Activated CD4-positive, alpha-beta T cell treated with anti-CD3 and anti-CD28 coated beads, Interleukin-2, amount 10 ng/mL, durations not matched to agents 7 days and 5 days (primary cell): ENCODE measurements at regions not wholly inside any gene's neighbourhood (a gene's known extent, or its start where the extent isn't known, plus 50 kb on each side); places are given as distances from the start of the nearest gene placed in this dataset.

Experiments
- CTCF ChIA-PET: fragments of 350-600 bp; sonication (Branson Sonifier 250); formaldehyde crosslinking; loops from one replicate; lab custom pipeline; 2021; ENCODE audit warnings: antibody characterized with exemption; lab: Charles Lee
- POLR2A ChIA-PET: fragments of 350-600 bp; sonication (Branson Sonifier 250); formaldehyde crosslinking; loops from one replicate; lab custom pipeline; 2021; ENCODE audit warnings: antibody characterized with exemption; lab: Charles Lee
- DNase-seq: peaks from one replicate; pipeline ENCODE4 v3.0.0-alpha.2; 2020
- H3K27ac Mint-ChIP-seq: one replicate; pipeline ENCODE4 v1.8.0; 2021; ENCODE audit warnings: mild to moderate bottlenecking, moderate library complexity, mixed read lengths
- H3K27me3 Mint-ChIP-seq: one replicate; pipeline ENCODE4 v1.8.0; 2021; ENCODE audit warnings: mixed read lengths
- H3K36me3 Mint-ChIP-seq: one replicate; pipeline ENCODE4 v1.8.0; 2021; ENCODE audit warnings: low read depth, mixed read lengths
- H3K4me1 Mint-ChIP-seq: one replicate; pipeline ENCODE4 v1.8.0; 2021; ENCODE audit warnings: mixed read lengths
- H3K4me3 Mint-ChIP-seq: one replicate; pipeline ENCODE4 v1.8.0; 2021; ENCODE audit warnings: mild to moderate bottlenecking, moderate library complexity, mixed read lengths
- H3K9me3 Mint-ChIP-seq: one replicate; pipeline ENCODE4 v1.8.0; 2021; ENCODE audit warnings: mixed read lengths

DNA sequence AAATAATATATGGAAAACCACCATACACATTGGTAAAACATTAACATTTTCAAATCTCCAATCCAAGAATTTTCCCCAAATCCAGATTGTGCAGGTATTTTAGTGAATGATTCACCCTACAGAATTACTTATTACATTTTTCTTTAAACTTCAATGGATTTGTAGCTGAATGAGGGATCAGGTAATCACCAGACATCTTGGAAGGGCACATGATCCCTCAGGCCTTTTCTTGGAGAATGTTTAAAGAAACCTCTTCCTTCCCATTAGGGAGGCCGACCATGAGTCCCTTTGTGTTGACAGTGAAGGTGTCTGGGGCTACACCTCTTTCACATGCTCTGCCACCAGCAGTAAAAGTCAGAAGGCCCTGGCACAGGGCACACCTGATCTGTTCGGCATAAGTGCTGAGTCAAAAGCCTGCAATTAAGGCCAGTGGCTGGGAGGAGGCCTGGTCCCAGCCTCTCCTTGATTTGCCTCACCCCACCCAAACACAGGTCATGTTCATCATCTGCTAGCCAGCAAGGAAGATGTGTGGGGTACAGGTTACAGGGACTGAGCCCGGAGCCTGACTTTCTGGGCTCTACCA lies 207.7 kb downstream of the SNX10 start:
- CTCF ChIA-PET: no interaction called here
- no peaks in the 10 kb centered on the region for H3K9me3 Mint-ChIP-seq
- POLR2A ChIA-PET: no interaction called here
- no peak overlapping the region for H3K27ac Mint-ChIP-seq
- H3K36me3 Mint-ChIP-seq: no peaks in the 10 kb centered on the region
- DNase-seq: no peak
- H3K4me1 Mint-ChIP-seq: no peaks in the 10 kb centered on the region
- no peak overlapping the region for H3K4me3 Mint-ChIP-seq
- H3K27me3 Mint-ChIP-seq: peaks cover 14% of the 10 kb centered on the region

DNA sequence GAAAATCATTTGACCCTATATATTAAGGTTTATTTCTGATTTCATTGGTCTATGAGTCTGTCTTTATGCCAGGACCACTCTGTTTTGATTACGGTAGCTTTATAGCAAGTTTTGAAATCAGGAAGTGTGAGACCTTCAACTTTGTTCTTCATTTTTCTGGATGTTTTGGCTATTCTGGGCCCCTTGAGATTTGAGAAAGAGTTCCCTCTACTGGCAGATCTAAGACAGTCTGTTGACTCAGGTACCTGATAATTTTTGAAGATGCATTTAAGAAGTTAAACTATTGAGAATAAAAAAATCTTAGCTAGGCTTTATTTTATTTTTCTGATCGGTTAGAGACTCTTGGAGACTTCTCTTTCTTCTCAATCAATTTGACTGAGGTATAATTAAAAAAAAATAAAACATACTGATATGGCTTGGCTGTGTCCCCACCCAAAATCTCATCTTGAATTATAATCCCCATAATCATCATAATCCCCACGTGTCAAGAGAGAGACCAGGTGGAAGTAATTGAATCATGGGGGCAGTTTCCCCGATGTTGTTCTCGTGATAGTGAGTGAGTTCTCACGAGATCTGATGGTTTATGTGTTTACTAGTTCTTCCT lies 209.2 kb downstream of the SNX10 start:
- H3K27me3 Mint-ChIP-seq: peaks cover 9% of the 10 kb centered on the region
- DNase-seq: no peak
- no peak overlapping the region for H3K27ac Mint-ChIP-seq
- ChIA-PET CTCF (no interaction called here), POLR2A (no interaction called here)
- H3K36me3 Mint-ChIP-seq: no peaks in the 10 kb centered on the region
- no peaks in the 10 kb centered on the region for H3K9me3 Mint-ChIP-seq
- no peaks in the 10 kb centered on the region for H3K4me1 Mint-ChIP-seq
- no peak overlapping the region for H3K4me3 Mint-ChIP-seq

DNA sequence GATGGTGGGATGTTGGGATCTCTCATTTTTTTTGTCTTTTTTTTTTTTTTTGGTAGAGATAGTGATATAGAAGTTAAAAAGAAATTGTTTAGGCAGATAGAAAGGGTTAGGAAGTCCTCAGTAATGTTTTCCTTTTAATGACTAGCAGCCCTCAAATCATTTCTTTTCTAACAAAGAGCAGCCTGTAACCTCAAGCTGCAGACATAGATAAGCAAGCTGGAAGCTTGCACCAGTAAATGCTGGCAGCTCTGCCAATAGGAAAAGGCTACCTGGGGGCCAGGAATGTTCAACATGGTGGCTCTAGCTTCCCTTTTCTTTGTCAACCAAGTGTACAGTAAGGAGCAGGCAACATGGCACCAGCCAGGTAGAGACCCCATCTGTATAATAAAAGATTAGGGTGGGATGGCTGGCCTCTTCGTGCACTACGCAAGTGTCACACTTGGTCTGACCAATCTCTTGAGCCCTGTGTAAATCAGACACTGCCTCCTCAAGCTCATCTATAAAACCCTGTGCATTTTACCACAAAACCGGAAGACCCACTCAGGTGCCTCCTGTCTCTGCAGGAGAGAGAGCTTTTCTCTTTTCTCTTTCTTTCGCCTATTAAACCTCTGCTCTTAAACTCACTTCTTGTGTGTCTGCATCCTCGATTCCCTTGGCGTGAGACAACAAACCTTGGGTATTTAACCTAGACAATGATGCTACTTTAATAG lies 212.9 kb downstream of the SNX10 start:
- Mint-ChIP-seq H3K9me3 (no peaks in the 10 kb centered on the region), H3K4me3 (no peak overlapping the region), H3K4me1 (no peaks in the 10 kb centered on the region), H3K27ac (no peak overlapping the region), H3K27me3 (peaks cover 9% of the 10 kb centered on the region), H3K36me3 (no peaks in the 10 kb centered on the region)
- POLR2A ChIA-PET: no interaction called here
- CTCF ChIA-PET: interaction anchor here (0.6 to 1.4 kb wide), 2 partner anchors 10 to 126 kb away, joined by 3 to 5 read pairs; no protein-coding TSS in a partner anchor
- no peak for DNase-seq

DNA sequence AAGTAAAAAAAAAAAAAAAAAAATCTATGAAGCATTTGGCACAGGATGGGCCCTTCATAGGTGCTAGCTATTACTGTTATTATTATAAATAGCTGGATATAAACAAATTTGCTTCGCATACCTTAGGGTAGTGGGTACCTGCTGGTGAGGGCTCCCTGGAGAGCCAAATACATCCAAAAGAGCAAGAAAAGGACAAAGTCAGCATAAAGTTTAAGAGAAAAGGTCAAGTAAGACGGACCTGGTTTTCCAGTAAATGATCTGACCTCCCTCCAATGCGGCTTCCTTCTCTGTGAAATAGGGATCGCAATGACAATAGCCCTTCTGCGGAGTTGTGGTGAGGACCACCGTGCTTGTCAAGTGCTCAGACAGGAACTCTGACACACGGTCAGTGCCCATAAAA lies 214.5 kb downstream of the SNX10 start:
- H3K4me3 Mint-ChIP-seq: no peak overlapping the region
- ChIA-PET CTCF (no interaction called here), POLR2A (no interaction called here)
- no peak for DNase-seq
- H3K9me3 Mint-ChIP-seq: no peaks in the 10 kb centered on the region
- no peak overlapping the region for H3K27ac Mint-ChIP-seq
- no peaks in the 10 kb centered on the region for H3K4me1 Mint-ChIP-seq
- H3K36me3 Mint-ChIP-seq: no peaks in the 10 kb centered on the region
- H3K27me3 Mint-ChIP-seq: peaks cover 11% of the 10 kb centered on the region

DNA sequence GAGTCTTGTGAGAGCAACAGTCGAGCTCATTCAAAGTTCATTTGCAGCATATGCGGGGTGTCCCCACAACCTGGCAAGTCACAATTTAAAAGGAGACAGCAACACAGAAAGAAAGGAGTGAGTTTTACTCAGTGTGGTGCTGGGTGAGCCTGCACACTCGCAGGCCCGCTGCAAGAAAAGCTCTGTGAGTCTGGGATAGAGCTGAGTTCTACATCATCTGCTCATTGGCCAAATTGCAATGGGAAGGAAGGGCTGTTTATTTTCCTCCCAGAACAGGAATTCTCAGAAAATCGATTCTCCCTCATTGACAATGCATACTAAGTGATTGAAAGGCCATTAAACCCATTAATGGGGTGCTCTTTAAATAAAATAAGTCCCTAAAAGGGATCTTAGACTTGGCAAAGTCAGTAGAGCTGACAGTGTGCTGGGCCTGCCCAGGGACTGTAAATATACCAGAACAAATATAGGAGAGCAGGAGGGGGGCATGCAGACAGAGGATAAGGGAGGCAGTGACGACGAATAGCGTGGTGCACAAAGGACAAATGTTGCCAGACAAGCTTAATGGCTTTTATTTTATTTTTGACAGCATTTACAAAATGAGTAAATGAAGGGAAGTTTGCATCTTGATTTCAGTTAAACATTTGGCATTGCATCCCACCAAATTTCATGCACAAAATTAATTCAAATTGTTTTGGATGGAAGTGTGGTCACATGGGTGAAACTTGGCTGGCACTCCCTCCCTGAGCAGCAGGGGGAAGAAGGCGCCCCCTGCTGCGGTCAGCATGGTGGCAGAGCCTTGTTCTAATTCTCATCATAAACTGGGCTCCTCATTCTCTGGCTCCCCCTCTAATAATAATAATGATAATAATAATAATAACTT lies 215.7 kb downstream of the SNX10 start:
- Mint-ChIP-seq H3K27me3 (peaks cover 7% of the 10 kb centered on the region), H3K4me1 (no peaks in the 10 kb centered on the region), H3K4me3 (no peak overlapping the region), H3K36me3 (no peaks in the 10 kb centered on the region), H3K27ac (no peak overlapping the region), H3K9me3 (no peaks in the 10 kb centered on the region)
- no peak for DNase-seq
- POLR2A ChIA-PET: no interaction called here
- CTCF ChIA-PET: interaction anchor here (1.0 kb wide), 1 partner anchor 12 kb away, joined by 3 read pairs; no protein-coding TSS in a partner anchor

DNA sequence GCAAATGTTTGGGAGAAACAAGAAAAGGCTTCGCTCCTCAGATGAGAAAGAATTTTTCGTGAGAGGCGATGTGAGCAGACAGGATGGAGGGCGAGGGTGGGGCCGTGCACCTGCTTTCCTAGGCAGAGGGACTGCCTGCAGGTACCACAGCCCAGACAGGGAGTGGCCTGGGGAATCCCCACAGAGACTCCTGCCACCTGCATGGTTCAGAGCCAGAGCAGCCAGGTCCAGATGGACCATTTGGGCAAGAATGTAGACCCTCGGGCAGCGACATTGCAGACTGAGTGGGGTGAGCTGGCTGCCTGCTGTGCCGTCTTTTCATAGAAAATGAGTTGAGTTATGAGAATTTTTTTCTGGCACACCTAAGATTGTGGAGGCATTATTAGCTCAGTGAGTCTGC lies 216.8 kb downstream of the SNX10 start:
- peaks cover 7% of the 10 kb centered on the region for H3K27me3 Mint-ChIP-seq
- H3K4me1 Mint-ChIP-seq: no peaks in the 10 kb centered on the region
- DNase-seq: no peak
- H3K4me3 Mint-ChIP-seq: no peak overlapping the region
- no peaks in the 10 kb centered on the region for H3K36me3 Mint-ChIP-seq
- H3K27ac Mint-ChIP-seq: no peak overlapping the region
- ChIA-PET CTCF (interaction anchor here (0.6 kb wide), 1 partner anchor 107 kb away, joined by 3 read pairs; no protein-coding TSS in a partner anchor), POLR2A (interaction anchor here (0.7 kb wide), 1 partner anchor 172 kb away, joined by 4 read pairs; no protein-coding TSS in a partner anchor)
- H3K9me3 Mint-ChIP-seq: no peaks in the 10 kb centered on the region

DNA sequence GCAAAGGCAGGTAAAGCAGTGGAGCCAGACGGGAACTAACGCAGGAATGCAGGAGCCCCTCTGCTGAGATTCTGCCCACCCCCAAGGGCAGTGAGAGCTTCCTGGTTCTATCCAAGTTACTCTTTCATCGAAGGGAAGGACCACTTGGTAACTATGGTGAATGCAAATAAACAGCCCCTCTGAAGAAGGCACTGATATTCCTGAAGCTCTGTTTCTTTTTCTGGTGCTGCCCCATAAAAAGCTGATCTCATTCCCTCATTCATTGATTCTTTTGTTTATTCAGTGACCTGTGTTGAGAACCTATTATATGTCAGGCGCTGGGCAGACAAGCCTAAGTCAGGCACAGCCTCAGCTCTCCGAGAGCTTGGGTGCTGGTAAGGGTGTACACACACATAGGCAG lies 217.3 kb downstream of the SNX10 start:
- POLR2A ChIA-PET: interaction anchor here (0.7 kb wide), 1 partner anchor 171 kb away, joined by 4 read pairs; no protein-coding TSS in a partner anchor
- no peak overlapping the region for H3K4me3 Mint-ChIP-seq
- no peak overlapping the region for H3K27ac Mint-ChIP-seq
- no peaks in the 10 kb centered on the region for H3K36me3 Mint-ChIP-seq
- H3K27me3 Mint-ChIP-seq: peaks cover 5% of the 10 kb centered on the region
- no peak for DNase-seq
- H3K4me1 Mint-ChIP-seq: no peaks in the 10 kb centered on the region
- CTCF ChIA-PET: interaction anchor here (0.6 kb wide), 1 partner anchor 108 kb away, joined by 3 read pairs; no protein-coding TSS in a partner anchor
- no peaks in the 10 kb centered on the region for H3K9me3 Mint-ChIP-seq

DNA sequence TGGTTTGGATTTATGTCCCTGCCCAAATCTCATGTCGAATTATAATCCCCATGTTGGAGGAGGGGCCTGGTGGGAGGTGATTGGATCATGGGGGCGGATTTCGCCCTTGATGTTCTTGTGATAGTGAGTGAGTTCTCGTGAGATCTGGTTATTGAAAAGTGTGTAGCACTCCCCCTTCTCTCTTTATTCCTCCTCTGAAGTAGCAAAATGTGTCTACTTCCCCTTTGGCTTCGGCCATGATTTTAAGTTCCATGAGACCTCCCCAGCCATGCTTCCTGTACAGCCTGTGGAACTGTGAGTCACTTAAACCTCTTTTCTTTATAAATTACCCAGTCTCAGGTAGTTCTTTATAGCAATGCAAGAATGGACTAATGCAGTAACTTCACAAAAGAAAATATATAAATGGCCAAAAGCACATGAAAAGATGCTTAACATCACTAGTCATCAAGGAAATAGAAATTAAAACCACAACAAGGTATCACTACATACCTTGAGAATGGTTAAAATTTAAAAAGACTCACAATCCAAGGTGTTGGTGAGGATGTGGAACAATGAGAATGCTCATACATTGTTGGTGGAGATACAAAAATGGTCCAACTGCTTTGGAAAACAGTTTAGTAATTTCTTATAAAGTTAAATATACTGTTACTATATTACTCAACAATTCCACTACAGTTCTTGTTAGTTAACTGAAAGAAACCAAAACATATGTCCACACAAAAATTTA lies 218.7 kb downstream of the SNX10 start:
- H3K4me1 Mint-ChIP-seq: no peaks in the 10 kb centered on the region
- CTCF ChIA-PET: no interaction called here
- H3K9me3 Mint-ChIP-seq: no peaks in the 10 kb centered on the region
- no peak for DNase-seq
- H3K4me3 Mint-ChIP-seq: no peak overlapping the region
- no peak overlapping the region for H3K27ac Mint-ChIP-seq
- POLR2A ChIA-PET: no interaction called here
- peaks cover 4% of the 10 kb centered on the region for H3K27me3 Mint-ChIP-seq
- no peaks in the 10 kb centered on the region for H3K36me3 Mint-ChIP-seq

DNA sequence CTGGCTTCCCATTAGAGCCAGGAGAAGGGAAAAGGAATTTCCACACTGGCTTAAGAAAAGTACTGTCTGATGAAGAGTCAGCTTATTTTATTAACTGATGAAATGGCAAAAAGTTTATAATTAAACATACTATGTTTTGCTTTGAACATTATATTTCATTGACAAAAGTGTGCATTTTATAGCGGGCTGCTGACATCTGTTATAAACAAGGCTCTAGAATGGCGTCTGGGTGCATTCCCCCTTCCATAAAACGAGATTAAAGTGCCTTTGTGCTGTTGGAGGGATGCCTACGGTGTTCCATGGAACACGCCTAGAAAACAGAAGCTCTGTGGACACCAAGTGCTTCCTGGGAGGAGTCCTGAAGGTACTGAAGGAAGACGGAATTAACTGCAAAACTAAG lies 220.2 kb downstream of the SNX10 start:
- Mint-ChIP-seq H3K4me3 (no peak overlapping the region), H3K36me3 (no peaks in the 10 kb centered on the region), H3K4me1 (no peaks in the 10 kb centered on the region), H3K9me3 (no peaks in the 10 kb centered on the region), H3K27me3 (peaks cover 4% of the 10 kb centered on the region), H3K27ac (no peak overlapping the region)
- ChIA-PET POLR2A (no interaction called here), CTCF (no interaction called here)
- no peak for DNase-seq

DNA sequence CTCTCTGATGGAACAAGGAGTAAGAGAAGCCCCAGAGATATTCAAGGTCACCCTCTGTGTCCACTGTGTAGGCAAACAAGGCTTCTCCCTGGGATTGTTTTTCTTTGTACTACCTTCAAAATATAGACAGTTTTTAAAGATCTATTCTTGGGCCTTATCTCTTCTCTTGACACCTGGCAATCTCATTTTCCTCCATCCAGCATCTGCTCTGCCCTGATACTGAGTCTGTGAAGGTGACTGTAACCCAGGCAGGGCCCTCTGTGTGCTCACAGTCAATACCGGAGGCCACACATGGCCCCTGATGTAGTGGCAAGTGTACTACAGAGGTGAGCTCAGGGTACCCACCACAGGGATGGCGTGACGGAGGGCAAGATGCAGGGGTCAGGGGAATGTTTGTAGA lies 221.1 kb downstream of the SNX10 start:
- Mint-ChIP-seq H3K9me3 (no peaks in the 10 kb centered on the region), H3K27me3 (peaks cover 4% of the 10 kb centered on the region), H3K36me3 (no peaks in the 10 kb centered on the region), H3K4me1 (no peaks in the 10 kb centered on the region), H3K27ac (no peak overlapping the region), H3K4me3 (no peak overlapping the region)
- ChIA-PET CTCF (no interaction called here), POLR2A (no interaction called here)
- no peak for DNase-seq

DNA sequence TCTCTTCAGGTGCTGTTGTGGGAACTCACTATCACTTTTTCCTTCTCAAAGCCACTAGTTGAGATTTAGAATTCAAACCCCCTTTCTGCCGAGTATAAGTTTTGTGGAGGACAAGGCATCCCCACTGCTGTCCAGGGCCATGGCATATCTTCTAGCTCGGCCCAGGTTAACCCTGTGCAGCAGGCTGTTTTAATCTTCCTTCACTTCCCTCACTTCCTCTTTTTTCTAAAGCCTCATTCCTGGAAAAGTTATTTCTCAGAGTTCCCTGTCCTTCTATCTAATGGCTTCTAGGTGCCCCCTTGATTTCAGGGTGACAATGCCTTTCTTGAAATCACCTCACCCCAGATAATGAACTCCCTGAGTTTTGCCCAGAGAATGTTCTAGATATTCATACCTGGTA lies 222.3 kb downstream of the SNX10 start:
- H3K4me1 Mint-ChIP-seq: no peaks in the 10 kb centered on the region
- DNase-seq: no peak
- H3K27ac Mint-ChIP-seq: no peak overlapping the region
- no peaks in the 10 kb centered on the region for H3K36me3 Mint-ChIP-seq
- ChIA-PET POLR2A (no interaction called here), CTCF (interaction anchor here (0.9 to 1.4 kb wide), 2 partner anchors 9 to 18 kb away, joined by 3 read pairs; no protein-coding TSS in a partner anchor)
- H3K27me3 Mint-ChIP-seq: peaks cover 4% of the 10 kb centered on the region
- no peak overlapping the region for H3K4me3 Mint-ChIP-seq
- no peaks in the 10 kb centered on the region for H3K9me3 Mint-ChIP-seq

DNA sequence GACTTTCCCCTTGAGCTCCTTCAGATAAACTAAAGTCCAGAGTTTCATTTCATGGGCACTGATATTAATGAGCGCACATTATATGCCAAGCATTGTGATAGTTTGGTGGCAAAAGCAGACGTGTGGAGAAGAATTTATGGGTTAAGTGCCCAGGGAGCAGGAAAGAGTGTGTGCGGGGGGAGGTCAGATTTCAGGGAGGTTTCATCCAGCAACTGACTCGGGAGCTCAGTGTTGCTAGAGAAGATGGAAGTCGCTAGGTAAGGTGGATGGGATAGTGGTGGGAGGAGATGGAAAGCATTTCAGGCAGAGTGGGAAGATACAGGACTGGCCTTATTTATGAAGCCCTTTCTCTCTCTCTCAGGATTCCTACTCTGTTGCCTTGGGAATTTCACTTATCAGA lies 223.0 kb downstream of the SNX10 start:
- H3K27me3 Mint-ChIP-seq: peaks cover 4% of the 10 kb centered on the region
- ChIA-PET CTCF (interaction anchor here (0.9 to 1.4 kb wide), 2 partner anchors 10 to 18 kb away, joined by 3 read pairs; no protein-coding TSS in a partner anchor), POLR2A (no interaction called here)
- no peak overlapping the region for H3K27ac Mint-ChIP-seq
- no peak for DNase-seq
- H3K36me3 Mint-ChIP-seq: no peaks in the 10 kb centered on the region
- H3K4me1 Mint-ChIP-seq: no peaks in the 10 kb centered on the region
- no peaks in the 10 kb centered on the region for H3K9me3 Mint-ChIP-seq
- H3K4me3 Mint-ChIP-seq: no peak overlapping the region
